ENCODE measurements at regions not wholly inside any gene's neighbourhood (a gene's known extent, or its start where the extent isn't known, plus 50 kb on each side); places are given as distances from the start of the nearest gene placed in this dataset.

- no peaks in the 10 kb centered on the region for H3K4me1 ChIP-seq (ENCODE audit: low read depth)
- DNase-seq (ENCODE audit: low read depth in 1 of 2, low spot score in 1 of 2): no peak
- no peak overlapping the region for H3K4me3 ChIP-seq
- no peaks in the 10 kb centered on the region for H3K36me3 ChIP-seq
- H3K27ac ChIP-seq: no peak overlapping the region
- H3K9me3 ChIP-seq (ENCODE audit: low read depth): no peaks in the 10 kb centered on the region
- H3K27me3 ChIP-seq: no peaks in the 10 kb centered on the region
- no peak for TF ChIP-seq CTCF (IDR thresholded peaks at IDR 0.05; ENCODE audit: low read depth, low read length)
Measured at GRCh38 chr3:18687286-18687685, 262.1 kb upstream of the SATB1 start.

GRCh38 chr3:18683900-18684299 lies 258.8 kb upstream of the SATB1 start:
- Histone ChIP-seq H3K9me3 (ENCODE audit: low read depth) (no peaks in the 10 kb centered on the region), H3K36me3 (no peaks in the 10 kb centered on the region), H3K4me3 (no peak overlapping the region), H3K4me1 (ENCODE audit: low read depth) (no peaks in the 10 kb centered on the region), H3K27ac (no peak overlapping the region), H3K27me3 (no peaks in the 10 kb centered on the region)
- DNase-seq (ENCODE audit: low read depth in 1 of 2, low spot score in 1 of 2): no peak
- no peak for TF ChIP-seq CTCF (IDR thresholded peaks at IDR 0.05; ENCODE audit: low read depth, low read length)

GRCh38 chr3:18681818-18682345 lies 256.7 kb upstream of the SATB1 start:
- no peak for DNase-seq (ENCODE audit: low read depth in 1 of 2, low spot score in 1 of 2)

GRCh38 chr3:18680758-18681157 lies 255.6 kb upstream of the SATB1 start:
- DNase-seq (ENCODE audit: low read depth in 1 of 2, low spot score in 1 of 2): no peak
- Histone ChIP-seq H3K27me3 (no peaks in the 10 kb centered on the region), H3K4me3 (no peak overlapping the region), H3K4me1 (ENCODE audit: low read depth) (no peaks in the 10 kb centered on the region), H3K36me3 (no peaks in the 10 kb centered on the region), H3K27ac (no peak overlapping the region), H3K9me3 (ENCODE audit: low read depth) (no peaks in the 10 kb centered on the region)
- no peak for TF ChIP-seq CTCF (IDR thresholded peaks at IDR 0.05; ENCODE audit: low read depth, low read length)

More at GRCh38 chr3:18681818-18682345, 256.7 kb upstream of the SATB1 start:
- no peaks in the 10 kb centered on the region for H3K4me1 ChIP-seq (ENCODE audit: low read depth)
- H3K27me3 ChIP-seq: no peaks in the 10 kb centered on the region
- no peak overlapping the region for H3K4me3 ChIP-seq
- H3K36me3 ChIP-seq: no peaks in the 10 kb centered on the region
- no peak for TF ChIP-seq CTCF (IDR thresholded peaks at IDR 0.05; ENCODE audit: low read depth, low read length)
- no peaks in the 10 kb centered on the region for H3K9me3 ChIP-seq (ENCODE audit: low read depth)
- H3K27ac ChIP-seq: no peak overlapping the region

GRCh38 chr3:18679238-18679637 lies 254.1 kb upstream of the SATB1 start:
- no peak for TF ChIP-seq CTCF (IDR thresholded peaks at IDR 0.05; ENCODE audit: low read depth, low read length)
- H3K9me3 ChIP-seq (ENCODE audit: low read depth): no peaks in the 10 kb centered on the region
- H3K36me3 ChIP-seq: no peaks in the 10 kb centered on the region
- no peak overlapping the region for H3K4me3 ChIP-seq
- no peak for DNase-seq (ENCODE audit: low read depth in 1 of 2, low spot score in 1 of 2)
- H3K4me1 ChIP-seq (ENCODE audit: low read depth): no peaks in the 10 kb centered on the region
- no peaks in the 10 kb centered on the region for H3K27me3 ChIP-seq
- H3K27ac ChIP-seq: no peak overlapping the region

GRCh38 chr3:18675197-18675596 lies 250.1 kb upstream of the SATB1 start:
- Histone ChIP-seq H3K4me1 (ENCODE audit: low read depth) (no peaks in the 10 kb centered on the region), H3K9me3 (ENCODE audit: low read depth) (no peaks in the 10 kb centered on the region), H3K4me3 (no peak overlapping the region), H3K27ac (no peak overlapping the region), H3K36me3 (no peaks in the 10 kb centered on the region), H3K27me3 (no peaks in the 10 kb centered on the region)
- DNase-seq (ENCODE audit: low read depth in 1 of 2, low spot score in 1 of 2): no peak
- TF ChIP-seq CTCF (IDR thresholded peaks at IDR 0.05; ENCODE audit: low read depth, low read length): no peak

Data from cardiac muscle cell (in vitro differentiated cells and primary cell).